SK-N-SH (cell line): ENCODE measurements at regions not wholly inside any gene's neighbourhood (a gene's known extent, or its start where the extent isn't known, plus 50 kb on each side); places are given as distances from the start of the nearest gene placed in this dataset.

Source experiments
- CTCF ChIA-PET: fragments of 300-600, 350-600 bp; formaldehyde crosslinking; extraction: SDS; loops from one replicate; lab custom pipeline; 2021; lab: Yijun Ruan, JAX
- POLR2A ChIA-PET: fragments of 350-600 bp; sonication (Branson Sonifier 250); formaldehyde crosslinking; extraction: SDS; loops from one replicate; lab custom pipeline; 2020; ENCODE audit warnings: antibody characterized with exemption, inconsistent platforms; lab: Yijun Ruan, JAX
- DNase-seq: peaks from one replicate; pipeline ENCODE4 v3.0.0; 2012
- H2AFZ ChIP-seq: fragments of 200-600 bp; sonication (generic); 2 replicates; pipeline ENCODE4 v1.8.1; 2016; ENCODE audit warnings: antibody characterized with exemption, mild to moderate bottlenecking, low read depth
- H3F3A ChIP-seq: fragments of 200-600 bp; sonication (generic); replicated peaks from 2 replicates; pipeline ENCODE3; 2016; ENCODE audit warnings: antibody characterized with exemption, mild to moderate bottlenecking; ENCODE audit not compliant: insufficient read depth
- H3K27ac ChIP-seq, 2 experiments: fragments of 200-500 bp in 1 of 2; fragments of 200-600 bp in 1 of 2; sonication (Bioruptor generic) in 1 of 2; sonication (generic), shearing (Covaris generic) in 1 of 2; 2 replicates each; pipeline versions ENCODE4 v1.5.1 to v1.6.1; 2014 to 2016; ENCODE audit warnings: low read depth in 2 of 2, inconsistent platforms in 1 of 2, low read length in 1 of 2, mild to moderate bottlenecking in 1 of 2, mixed read lengths in 1 of 2
- H3K27me3 ChIP-seq: fragments of 200-600 bp; sonication (generic), shearing (Covaris generic); 2 replicates; pipeline ENCODE4 v1.6.1; 2016; ENCODE audit warnings: mixed run types; ENCODE audit not compliant: insufficient read depth
- H3K36me3 ChIP-seq, 2 experiments: fragments of 200-500 bp in 1 of 2; fragments of 200-600 bp in 1 of 2; sonication (Bioruptor generic) in 1 of 2; sonication (generic) in 1 of 2; replicated peaks in 1 of 2; 2 replicates each; pipeline versions ENCODE3 to v1.5.1; 2014 to 2016; ENCODE audit warnings: low read length in 1 of 2, mild to moderate bottlenecking in 1 of 2; ENCODE audit not compliant: insufficient read depth in 2 of 2, control insufficient read depth in 1 of 2
- H3K4me1 ChIP-seq, 2 experiments: fragments of 200-500 bp in 1 of 2; fragments of 200-600 bp in 1 of 2; sonication (Bioruptor generic) in 1 of 2; sonication (generic), shearing (Covaris generic) in 1 of 2; 2 replicates each; pipeline versions ENCODE4 v1.5.1 to v1.6.1; 2014 to 2016; ENCODE audit warnings: low read depth in 1 of 2, low read length in 1 of 2, mixed run types in 1 of 2; ENCODE audit not compliant: insufficient read depth in 2 of 2, control insufficient read depth in 1 of 2
- H3K4me2 ChIP-seq: fragments of 200-600 bp; sonication (generic), shearing (Covaris generic); 2 replicates; pipeline ENCODE4 v1.6.1; 2017; ENCODE audit warnings: mixed run types
- H3K4me3 ChIP-seq, 2 experiments: fragments of 200-500 bp in 1 of 2; fragments of 200-600 bp in 1 of 2; sonication (Bioruptor generic) in 1 of 2; sonication (generic), shearing (Covaris generic) in 1 of 2; 2 replicates each; pipeline versions ENCODE4 v1.5.1 to v1.8.1; 2014 to 2016; ENCODE audit warnings: low read depth in 2 of 2, inconsistent platforms in 1 of 2, low read length in 1 of 2, mild to moderate bottlenecking in 1 of 2, mixed read lengths in 1 of 2, moderate library complexity in 1 of 2
- H3K79me2 ChIP-seq: fragments of 200-600 bp; sonication (generic); 2 replicates; pipeline ENCODE4 v1.8.1; 2017; ENCODE audit warnings: mild to moderate bottlenecking; ENCODE audit not compliant: insufficient read depth
- H3K9ac ChIP-seq: fragments of 200-600 bp; sonication (generic); 2 replicates; pipeline ENCODE4 v1.6.1; 2017; ENCODE audit warnings: mixed run types
- H3K9me2 ChIP-seq: fragments of 200-600 bp; sonication (generic); 2 replicates; pipeline ENCODE4 v1.6.1; 2017; ENCODE audit warnings: mixed run types
- H3K9me3 ChIP-seq: fragments of 200-600 bp; sonication (generic); 2 replicates; pipeline ENCODE4 v1.6.1; 2017; ENCODE audit warnings: mixed run types, mild to moderate bottlenecking, moderate library complexity
- H4K20me1 ChIP-seq: fragments of 200-600 bp; sonication (generic); 2 replicates; pipeline ENCODE4 v1.6.1; 2017; ENCODE audit warnings: mild to moderate bottlenecking, mixed run types; ENCODE audit not compliant: insufficient read depth
- ELF1 ChIP-seq: IDR thresholded peaks from 2 replicates; pipeline ENCODE4 v1.4.0; 2012
- FOXJ3 ChIP-seq: sonication (generic); formaldehyde crosslinking; IDR thresholded peaks from 2 replicates; pipeline ENCODE4 v1.5.1; 2020; ENCODE audit warnings: mild to moderate bottlenecking, missing genetic modification reagents
- FOXM1 ChIP-seq: IDR thresholded peaks from 2 replicates; pipeline ENCODE4 v1.4.0; 2012; ENCODE audit warnings: low read depth, mild to moderate bottlenecking
- MEF2A ChIP-seq: IDR thresholded peaks from 2 replicates; pipeline ENCODE4 v1.4.0; 2012; ENCODE audit warnings: low read depth, borderline replicate concordance
- NFIC ChIP-seq: IDR thresholded peaks from 2 replicates; pipeline ENCODE4 v1.4.0; 2012; ENCODE audit warnings: borderline replicate concordance
- PBX3 ChIP-seq: IDR thresholded peaks from 2 replicates; pipeline ENCODE4; 2012
- POLR2AphosphoS5 ChIP-seq: IDR thresholded peaks from 2 replicates; pipeline ENCODE4 v1.6.1; 2012; ENCODE audit warnings: low read depth, low read length
- RAD21 ChIP-seq: IDR thresholded peaks from 2 replicates; pipeline ENCODE4 v1.6.1; 2012; ENCODE audit warnings: mild to moderate bottlenecking, low read length
- RCOR1 ChIP-seq: fragments of 150-350 bp; IDR thresholded peaks from 2 replicates; pipeline ENCODE4 v1.6.1; 2017; ENCODE audit warnings: antibody characterized with exemption, low read length
- USF1 ChIP-seq: IDR thresholded peaks from 2 replicates; pipeline ENCODE4 v1.4.0; 2012; ENCODE audit warnings: low read depth, borderline replicate concordance
- WGBS: methylation state at CpG from one replicate; pipeline ENCODE4 v1.1.6; 2017; ENCODE audit warnings: low lambda C conversion rate; 5-methylcytosine and 5-hydroxymethylcytosine counted together
- TF ChIP-seq, protein P1 (sequence below): IDR thresholded peaks from 2 replicates; pipeline ENCODE4 v1.4.0; 2012; ENCODE audit warnings: low read depth, borderline replicate concordance

GRCh38 chr9:85269811-85270210, 471.9 kb downstream of the AGTPBP1 start:
- Histone ChIP-seq H3K9ac (no peak overlapping the region), H3K79me2 (no peaks in the 10 kb centered on the region), H3F3A (no peaks in the 10 kb centered on the region), H4K20me1 (no peaks in the 10 kb centered on the region), H2AFZ (no peak overlapping the region), H3K4me3 (no peak overlapping the region), H3K9me3 (no peaks in the 10 kb centered on the region), H3K27ac (no peak overlapping the region), H3K9me2 (no peaks in the 10 kb centered on the region), H3K36me3 (no peaks in the 10 kb centered on the region), H3K27me3 (no peaks in the 10 kb centered on the region), H3K4me1 (no peaks in the 10 kb centered on the region), H3K4me2 (no peak overlapping the region)
- ChIA-PET POLR2A (no interaction called here), CTCF (interaction anchor here (1.1 kb wide), 1 partner anchor 156 kb away, joined by 5 read pairs; no protein-coding TSS in a partner anchor)
- DNase-seq = no peak
- 42% methylated on average over 7 of the region's 7 CpGs for WGBS
- TF ChIP-seq PBX3 = no peak
- TF ChIP-seq, protein P1, sequence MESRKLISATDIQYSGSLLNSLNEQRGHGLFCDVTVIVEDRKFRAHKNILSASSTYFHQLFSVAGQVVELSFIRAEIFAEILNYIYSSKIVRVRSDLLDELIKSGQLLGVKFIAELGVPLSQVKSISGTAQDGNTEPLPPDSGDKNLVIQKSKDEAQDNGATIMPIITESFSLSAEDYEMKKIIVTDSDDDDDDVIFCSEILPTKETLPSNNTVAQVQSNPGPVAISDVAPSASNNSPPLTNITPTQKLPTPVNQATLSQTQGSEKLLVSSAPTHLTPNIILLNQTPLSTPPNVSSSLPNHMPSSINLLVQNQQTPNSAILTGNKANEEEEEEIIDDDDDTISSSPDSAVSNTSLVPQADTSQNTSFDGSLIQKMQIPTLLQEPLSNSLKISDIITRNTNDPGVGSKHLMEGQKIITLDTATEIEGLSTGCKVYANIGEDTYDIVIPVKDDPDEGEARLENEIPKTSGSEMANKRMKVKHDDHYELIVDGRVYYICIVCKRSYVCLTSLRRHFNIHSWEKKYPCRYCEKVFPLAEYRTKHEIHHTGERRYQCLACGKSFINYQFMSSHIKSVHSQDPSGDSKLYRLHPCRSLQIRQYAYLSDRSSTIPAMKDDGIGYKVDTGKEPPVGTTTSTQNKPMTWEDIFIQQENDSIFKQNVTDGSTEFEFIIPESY = no peak
- TF ChIP-seq MEF2A = no peak
- no peak for TF ChIP-seq RAD21
- no peak for TF ChIP-seq POLR2AphosphoS5
- TF ChIP-seq RCOR1 = no peak
- no peak for TF ChIP-seq FOXJ3 (CRISPR knock-in tag)
- TF ChIP-seq ELF1 = no peak
- TF ChIP-seq NFIC = no peak

- CTCF ChIA-PET = interaction anchor here (1.5 to 1.8 kb wide), 2 partner anchors 9 kb away, joined by 6 to 10 read pairs; no protein-coding TSS in a partner anchor
- H3K9ac ChIP-seq = no peak overlapping the region
- WGBS = 15% methylated on average over 1 of the region's 1 CpG
- H3K9me3 ChIP-seq = no peaks in the 10 kb centered on the region
- no peak overlapping the region for H3K4me3 ChIP-seq
- no peaks in the 10 kb centered on the region for H3K36me3 ChIP-seq
- no peaks in the 10 kb centered on the region for H3K79me2 ChIP-seq
- no peak overlapping the region for H2AFZ ChIP-seq
- H3K4me1 ChIP-seq = peaks cover 0 to under 1% of the 10 kb centered on the region in 2 experiments; a peak in 1 of 4 replicates
- no peaks in the 10 kb centered on the region for H3K9me2 ChIP-seq
- no peak overlapping the region for H3K27ac ChIP-seq
- DNase-seq = no peak
- POLR2A ChIA-PET = no interaction called here
- no peaks in the 10 kb centered on the region for H4K20me1 ChIP-seq
- no peaks in the 10 kb centered on the region for H3K27me3 ChIP-seq
- H3K4me2 ChIP-seq = no peak overlapping the region
- peaks cover under 1% of the 10 kb centered on the region for H3F3A ChIP-seq
- no peak for TF ChIP-seq USF1
- TF ChIP-seq FOXM1 = no peak
These were observed 473.6 kb downstream of the AGTPBP1 start for GRCh38 chr9:85268131-85268530.
